IMR-90 (cell line): ENCODE measurements at regions not wholly inside any gene's neighbourhood (a gene's known extent, or its start where the extent isn't known, plus 50 kb on each side); places are given as distances from the start of the nearest gene placed in this dataset.

Experiments used
- ATAC-seq: fragments of 200-7000 bp; cut with Tn5 transposase; 2 replicates; pipeline ENCODE4 v1.9.1; 2020; ENCODE audit warnings: low read depth, mild to moderate bottlenecking, moderate library complexity
- BruUV-seq: library from RNA; stranded (reverse); fragments of 400-500 nt; replicated peaks from 2 replicates; lab custom pipeline; 2021; lab: Mats Ljungman, UMichigan
- CTCF ChIA-PET: fragments of 300-600 bp; formaldehyde crosslinking; extraction: SDS; loops from one replicate; lab custom pipeline; 2021; ENCODE audit warnings: antibody characterized with exemption; lab: Yijun Ruan, JAX
- POLR2A ChIA-PET: fragments of 300-600 bp; sonication (Branson Sonifier 250); formaldehyde crosslinking; loops from one replicate; lab custom pipeline; 2022; ENCODE audit warnings: antibody characterized with exemption; ENCODE audit not compliant: unreplicated experiment; lab: Charles Lee
- DNase-seq: peaks from one replicate; pipeline ENCODE4 v3.0.0; 2013
- H2AFZ ChIP-seq: replicated peaks from 2 replicates; pipeline ENCODE3; 2013; ENCODE audit warnings: low read length, mild to moderate bottlenecking; ENCODE audit not compliant: poor library complexity
- H2AK5ac ChIP-seq: 2 replicates; pipeline ENCODE4 v1.6.1; 2013; ENCODE audit warnings: low read depth, low read length, inconsistent platforms
- H2AK9ac ChIP-seq: replicated peaks from 2 replicates; pipeline ENCODE3; 2013; ENCODE audit warnings: mild to moderate bottlenecking, low read depth, low read length, moderate library complexity; ENCODE audit not compliant: poor library complexity
- H2BK120ac ChIP-seq: 2 replicates; pipeline ENCODE4 v1.6.1; 2013; ENCODE audit warnings: low read depth, low read length, inconsistent platforms
- H2BK15ac ChIP-seq: 3 replicates; pipeline ENCODE4 v1.6.1; 2013; ENCODE audit warnings: low read depth, low read length, inconsistent platforms
- H2BK20ac ChIP-seq: 2 replicates; pipeline ENCODE4 v1.6.1; 2013; ENCODE audit warnings: low read depth, mild to moderate bottlenecking, inconsistent platforms, low read length, moderate library complexity
- H2BK5ac ChIP-seq: 2 replicates; pipeline ENCODE4 v1.6.1; 2013; ENCODE audit warnings: mild to moderate bottlenecking, low read depth, low read length, inconsistent platforms; ENCODE audit not compliant: poor library complexity, severe bottlenecking
- H3K14ac ChIP-seq: replicated peaks from 2 replicates; pipeline ENCODE4 v1.6.1; 2013; ENCODE audit warnings: low read depth, low read length, inconsistent platforms
- H3K18ac ChIP-seq: 2 replicates; pipeline ENCODE4 v1.6.1; 2013; ENCODE audit warnings: low read depth, low read length, control low read depth
- H3K23ac ChIP-seq: 2 replicates; pipeline ENCODE4 v1.6.1; 2013; ENCODE audit warnings: low read depth, low read length, inconsistent platforms
- H3K27ac ChIP-seq: 2 replicates; pipeline ENCODE4 v1.5.1; 2013; ENCODE audit warnings: mild to moderate bottlenecking, control low read depth, low read length; ENCODE audit not compliant: insufficient read depth
- H3K27me3 ChIP-seq: 2 replicates; pipeline ENCODE4 v1.6.1; 2013; ENCODE audit warnings: low read length; ENCODE audit not compliant: control insufficient read depth, insufficient read depth
- H3K36me3 ChIP-seq: 2 replicates; pipeline ENCODE4 v1.6.1; 2013; ENCODE audit warnings: low read length, mixed read lengths; ENCODE audit not compliant: control insufficient read depth, insufficient read depth
- H3K4ac ChIP-seq: 2 replicates; pipeline ENCODE4 v1.6.1; 2013; ENCODE audit warnings: low read depth, low read length, inconsistent platforms
- H3K4me1 ChIP-seq: 2 replicates; pipeline ENCODE4 v1.6.1; 2013; ENCODE audit warnings: low read length, mixed read lengths; ENCODE audit not compliant: control insufficient read depth, insufficient read depth
- H3K4me2 ChIP-seq: 2 replicates; pipeline ENCODE4 v1.6.1; 2013; ENCODE audit warnings: low read depth, mild to moderate bottlenecking, control low read depth, low read length, moderate library complexity
- H3K4me3 ChIP-seq: 2 replicates; pipeline ENCODE4 v1.5.1; 2013; ENCODE audit warnings: low read depth, mild to moderate bottlenecking, control low read depth, low read length, moderate library complexity; ENCODE audit not compliant: insufficient read depth
- H3K56ac ChIP-seq: 2 replicates; pipeline ENCODE4 v1.6.1; 2013; ENCODE audit warnings: low read length, inconsistent platforms; ENCODE audit not compliant: insufficient read depth; ENCODE audit errors: extremely low read depth
- H3K79me1 ChIP-seq, 2 experiments: 2 replicates each; pipeline ENCODE4 v1.6.1; 2013; ENCODE audit warnings: low read length in 2 of 2, inconsistent platforms in 1 of 2, low read depth in 1 of 2
- H3K9ac ChIP-seq: 2 replicates; pipeline ENCODE4 v1.6.1; 2013; ENCODE audit warnings: low read depth, low read length, control low read depth
- H3K9me1 ChIP-seq: 2 replicates; pipeline ENCODE4 v1.6.1; 2013; ENCODE audit warnings: low read length, inconsistent platforms; ENCODE audit not compliant: insufficient read depth
- H3K9me3 ChIP-seq: 2 replicates; pipeline ENCODE4 v1.6.1; 2013; ENCODE audit warnings: low read length; ENCODE audit not compliant: control insufficient read depth, insufficient read depth
- H4K20me1 ChIP-seq: 2 replicates; pipeline ENCODE4 v1.6.1; 2013; ENCODE audit warnings: low read length, inconsistent platforms; ENCODE audit not compliant: insufficient read depth
- H4K5ac ChIP-seq: 2 replicates; pipeline ENCODE4 v1.6.1; 2013; ENCODE audit warnings: mild to moderate bottlenecking, low read depth, low read length, control low read depth
- H4K8ac ChIP-seq, 2 experiments: 2 replicates each; pipeline ENCODE4 v1.6.1; 2013; ENCODE audit warnings: low read depth in 2 of 2, low read length in 2 of 2, control low read depth in 1 of 2, inconsistent platforms in 1 of 2
- H4K91ac ChIP-seq: 2 replicates; pipeline ENCODE4 v1.6.1; 2013; ENCODE audit warnings: low read depth, low read length, inconsistent platforms; ENCODE audit not compliant: insufficient read depth
- BHLHE40 ChIP-seq: fragments of 150-350 bp; IDR thresholded peaks from 2 replicates; pipeline ENCODE4 v1.6.1; 2016; ENCODE audit warnings: mild to moderate bottlenecking, low read depth, low read length
- FOS ChIP-seq: fragments of 150-350 bp; IDR thresholded peaks from 2 replicates; pipeline ENCODE4 v1.6.1; 2016; ENCODE audit warnings: low read depth, low read length
- MAZ ChIP-seq: IDR thresholded peaks from 2 replicates; pipeline ENCODE4 v1.6.1; 2012; ENCODE audit warnings: low read depth, mild to moderate bottlenecking, low read length, improper control_type of control experiment, moderate library complexity, borderline replicate concordance
- MXI1 ChIP-seq: IDR thresholded peaks from 2 replicates; pipeline ENCODE4 v1.6.1; 2012; ENCODE audit warnings: low read depth, mild to moderate bottlenecking, low read length, moderate library complexity, borderline replicate concordance
- USF2 ChIP-seq: fragments of 150-350 bp; IDR thresholded peaks from 2 replicates; pipeline ENCODE4 v1.6.1; 2017; ENCODE audit warnings: mild to moderate bottlenecking, antibody characterized with exemption, low read length, low read depth
- WGBS, 2 experiments: methylation state at CpG; one replicate each; pipeline versions ENCODE4 v1.1.5 to v1.1.7; 2013; ENCODE audit warnings: missing lambda C conversion rate in 2 of 2; ENCODE audit not compliant: insufficient read length in 1 of 2; ENCODE audit errors: extremely low coverage in 2 of 2; 5-methylcytosine and 5-hydroxymethylcytosine counted together
- dilution Hi-C: fragments of 300-500 bp; cut with HindIII; formaldehyde crosslinking; loops from one replicate; pipeline ENCODE4 v1.14.3; 2018; ENCODE audit warnings: low sequenced_read_pairs; ENCODE audit not compliant: unreplicated experiment
- in situ Hi-C: fragments of 300-500 bp; cut with MboI; formaldehyde crosslinking; loops from 3 replicates; pipeline ENCODE4 v1.14.3; 2019; ENCODE audit warnings: low sequenced_read_pairs, inconsistent platforms, mixed read lengths
- intact Hi-C: fragments of 100-400 bp; cut with micrococcal nuclease; formaldehyde crosslinking; loops from 2 replicates; pipeline ENCODE4 v1.10.0; 2022

GRCh38 chr10:83926606-83927005, 212.7 kb upstream of the GHITM start:
- no peaks in the 10 kb centered on the region for H4K20me1 ChIP-seq
- no peak overlapping the region for H3K4me2 ChIP-seq
- no peaks in the 10 kb centered on the region for H3K36me3 ChIP-seq
- ChIA-PET POLR2A (no interaction called here), CTCF (no interaction called here)
- no peak overlapping the region for H2BK5ac ChIP-seq
- no peak overlapping the region for H2AK5ac ChIP-seq
- H2BK20ac ChIP-seq: no peak overlapping the region
- no peak overlapping the region for H4K91ac ChIP-seq
- H3K9me3 ChIP-seq: peaks cover under 1% of the 10 kb centered on the region; the same call in 1 of the 2 replicates
- WGBS, 2 experiments: no CpG with 5 or more reads among the region's 2 CpGs
- no peak overlapping the region for H2BK120ac ChIP-seq
- DNase-seq (no peak), ATAC-seq (no peak)
- H3K9ac ChIP-seq: no peak overlapping the region
- no peaks in the 10 kb centered on the region for H3K9me1 ChIP-seq
- H3K23ac ChIP-seq: no peak overlapping the region
- intact Hi-C loops: no loop called here
- no peak overlapping the region for H3K4me3 ChIP-seq
- no peaks in the 10 kb centered on the region for H3K4me1 ChIP-seq
- no peak for TF ChIP-seq USF2
- TF ChIP-seq MXI1: no peak
- TF ChIP-seq MAZ: no peak
- TF ChIP-seq FOS: no peak
- TF ChIP-seq BHLHE40: no peak
- no peak overlapping the region for H4K8ac ChIP-seq
- in situ Hi-C loops: no loop called here
- H2BK15ac ChIP-seq: no peak overlapping the region
- H3K79me1 ChIP-seq: no peaks in the 10 kb centered on the region
- H4K5ac ChIP-seq: no peak overlapping the region
- no peak overlapping the region for H2AK9ac ChIP-seq
- H3K27ac ChIP-seq: no peak overlapping the region
- H2AFZ ChIP-seq: no peak overlapping the region
- no peak overlapping the region for H3K56ac ChIP-seq
- no TSS peak for BruUV-seq
- H3K4ac ChIP-seq: no peak overlapping the region
- H3K27me3 ChIP-seq: no peaks in the 10 kb centered on the region
- H3K18ac ChIP-seq: no peak overlapping the region
- dilution Hi-C loops: no loop called here
- no peak overlapping the region for H3K14ac ChIP-seq
